ENCODE measurements at regions not wholly inside any gene's neighbourhood (a gene's known extent, or its start where the extent isn't known, plus 50 kb on each side); places are given as distances from the start of the nearest gene placed in this dataset.

DNA sequence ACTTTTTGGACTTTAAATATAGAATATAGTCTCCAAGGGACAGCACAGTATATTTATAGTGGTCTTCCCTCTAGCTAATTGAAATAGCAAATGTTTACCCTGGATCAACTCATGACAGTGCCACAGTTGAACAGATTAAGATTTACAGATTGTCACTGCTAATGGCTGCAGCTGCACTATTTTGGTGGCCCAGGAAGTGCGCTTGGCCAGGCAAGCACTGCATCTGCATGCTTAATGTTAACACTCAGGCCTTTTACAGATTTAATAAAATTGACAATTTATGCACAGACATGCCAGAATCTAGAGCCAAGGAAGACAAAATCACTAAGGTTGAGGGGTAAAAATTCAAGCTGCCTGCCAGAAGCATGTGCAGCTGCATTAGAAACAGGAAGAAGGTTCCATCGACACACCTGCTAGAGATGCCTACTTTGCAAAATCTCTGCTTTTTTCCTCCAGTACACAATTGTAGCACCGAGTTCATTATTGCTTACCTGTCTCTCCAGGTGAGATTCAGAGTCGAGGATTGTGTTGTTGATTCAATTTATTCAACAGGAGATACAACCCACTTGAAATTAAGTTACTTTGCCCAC is 1042.3 kb upstream of the NRXN1 start:
- 65% methylated on average over 4 of the region's 4 CpGs for WGBS
- H3K27me3 ChIP-seq = no peaks in the 10 kb centered on the region
- H3K27ac ChIP-seq = no peak overlapping the region

DNA sequence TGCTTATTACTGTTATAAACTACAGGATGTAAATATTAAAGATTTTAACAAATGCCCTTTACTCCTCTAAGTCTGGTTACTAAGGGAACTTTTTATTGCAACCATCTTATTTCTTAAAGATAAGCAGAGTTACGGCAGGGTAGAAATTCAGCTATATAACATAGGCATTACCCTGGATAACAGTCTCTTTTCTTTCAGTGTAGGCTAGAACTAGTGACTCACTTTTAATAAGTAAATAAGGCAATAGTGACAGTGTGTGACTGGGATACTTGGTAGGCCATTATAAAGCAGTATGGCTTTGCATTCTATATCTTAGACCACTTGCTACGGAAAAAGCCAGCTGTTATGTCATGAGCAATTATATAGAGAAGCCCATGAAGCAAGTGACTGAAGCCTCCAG is 1041.0 kb upstream of the NRXN1 start:
- DNase-seq (ENCODE audit: low spot score in 2 of 2) = no peak
- Histone ChIP-seq H3K4me1 (no peaks in the 10 kb centered on the region), H3K36me3 (no peaks in the 10 kb centered on the region), H3K27me3 (no peaks in the 10 kb centered on the region), H3K9me3 (no peaks in the 10 kb centered on the region), H3K27ac (no peak overlapping the region), H3K4me3 (no peak overlapping the region)
- TF ChIP-seq CTCF (IDR thresholded peaks at IDR 0.05) (no peak), POLR2AphosphoS5 (IDR thresholded peaks at IDR 0.05) (no peak), POLR2A (IDR thresholded peaks at IDR 0.05) (no peak), EP300 (IDR thresholded peaks at IDR 0.05) (no peak)
- 63% methylated on average over 2 of the region's 2 CpGs for WGBS

More for the DNA sequence above, 1042.3 kb upstream of the NRXN1 start:
- DNase-seq (ENCODE audit: low spot score in 2 of 2) = no peak
- Histone ChIP-seq H3K36me3 (no peaks in the 10 kb centered on the region), H3K4me1 (no peaks in the 10 kb centered on the region), H3K4me3 (no peak overlapping the region), H3K9me3 (no peaks in the 10 kb centered on the region)
- no peak for TF ChIP-seq CTCF (IDR thresholded peaks at IDR 0.05)
- TF ChIP-seq EP300 (IDR thresholded peaks at IDR 0.05) = no peak
- no peak for TF ChIP-seq POLR2AphosphoS5 (IDR thresholded peaks at IDR 0.05)
- TF ChIP-seq POLR2A (IDR thresholded peaks at IDR 0.05) = no peak

GRCh38 chr2:52070665-52071064 is 1038.7 kb upstream of the NRXN1 start:
- H3K4me3 ChIP-seq = no peak overlapping the region
- H3K9me3 ChIP-seq = no peaks in the 10 kb centered on the region
- no peaks in the 10 kb centered on the region for H3K27me3 ChIP-seq
- no peaks in the 10 kb centered on the region for H3K4me1 ChIP-seq
- H3K27ac ChIP-seq = no peak overlapping the region
- WGBS = 89% methylated on average over 1 of the region's 1 CpG
- DNase-seq (ENCODE audit: low spot score in 2 of 2) = no peak
- no peaks in the 10 kb centered on the region for H3K36me3 ChIP-seq
- no peak for TF ChIP-seq EP300 (IDR thresholded peaks at IDR 0.05)
- TF ChIP-seq POLR2A (IDR thresholded peaks at IDR 0.05) = no peak

GRCh38 chr2:52064234-52064633 is 1032.3 kb upstream of the NRXN1 start:
- H3K4me1 ChIP-seq = no peaks in the 10 kb centered on the region
- TF ChIP-seq EP300 (IDR thresholded peaks at IDR 0.05) = no peak
- no peak for TF ChIP-seq POLR2AphosphoS5 (IDR thresholded peaks at IDR 0.05)
- no peak for TF ChIP-seq POLR2A (IDR thresholded peaks at IDR 0.05)
- TF ChIP-seq CTCF (IDR thresholded peaks at IDR 0.05) = no peak
- no peak overlapping the region for H3K27ac ChIP-seq
- WGBS = 80% methylated on average over 4 of the region's 4 CpGs
- H3K9me3 ChIP-seq = no peaks in the 10 kb centered on the region
- no peak for DNase-seq (ENCODE audit: low spot score in 2 of 2)
- no peak overlapping the region for H3K4me3 ChIP-seq
- no peaks in the 10 kb centered on the region for H3K36me3 ChIP-seq
- no peaks in the 10 kb centered on the region for H3K27me3 ChIP-seq

- peaks cover 3% of the 10 kb centered on the region for H3K9me3 ChIP-seq
- no peaks in the 10 kb centered on the region for H3K36me3 ChIP-seq
- no peaks in the 10 kb centered on the region for H3K27me3 ChIP-seq
- no peak overlapping the region for H3K4me3 ChIP-seq
- TF ChIP-seq EP300 (IDR thresholded peaks at IDR 0.05) = no peak
- TF ChIP-seq POLR2AphosphoS5 (IDR thresholded peaks at IDR 0.05) = no peak
- no peak for TF ChIP-seq CTCF (IDR thresholded peaks at IDR 0.05)
- no peak for TF ChIP-seq POLR2A (IDR thresholded peaks at IDR 0.05)
- no peak overlapping the region for H3K27ac ChIP-seq
- 53% methylated on average over 3 of the region's 3 CpGs for WGBS
- no peaks in the 10 kb centered on the region for H3K4me1 ChIP-seq
- DNase-seq (ENCODE audit: low spot score in 2 of 2) = no peak
Observed at GRCh38 chr2:52054824-52055223, 1022.9 kb upstream of the NRXN1 start.

GRCh38 chr2:52036853-52037252 is 1004.9 kb upstream of the NRXN1 start:
- H3K4me1 ChIP-seq = no peaks in the 10 kb centered on the region
- no peaks in the 10 kb centered on the region for H3K27me3 ChIP-seq
- H3K9me3 ChIP-seq = no peaks in the 10 kb centered on the region
- WGBS = 86% methylated on average over 1 of the region's 1 CpG
- no peak overlapping the region for H3K27ac ChIP-seq
- DNase-seq (ENCODE audit: low spot score in 2 of 2) = no peak
- no peak overlapping the region for H3K4me3 ChIP-seq
- TF ChIP-seq POLR2A (IDR thresholded peaks at IDR 0.05) (no peak), EP300 (IDR thresholded peaks at IDR 0.05) (no peak)
- H3K36me3 ChIP-seq = no peaks in the 10 kb centered on the region

Data from suprapubic skin (tissue), 4 donors.